ENCODE measurements at regions not wholly inside any gene's neighbourhood (a gene's known extent, or its start where the extent isn't known, plus 50 kb on each side); places are given as distances from the start of the nearest gene placed in this dataset.

DNA sequence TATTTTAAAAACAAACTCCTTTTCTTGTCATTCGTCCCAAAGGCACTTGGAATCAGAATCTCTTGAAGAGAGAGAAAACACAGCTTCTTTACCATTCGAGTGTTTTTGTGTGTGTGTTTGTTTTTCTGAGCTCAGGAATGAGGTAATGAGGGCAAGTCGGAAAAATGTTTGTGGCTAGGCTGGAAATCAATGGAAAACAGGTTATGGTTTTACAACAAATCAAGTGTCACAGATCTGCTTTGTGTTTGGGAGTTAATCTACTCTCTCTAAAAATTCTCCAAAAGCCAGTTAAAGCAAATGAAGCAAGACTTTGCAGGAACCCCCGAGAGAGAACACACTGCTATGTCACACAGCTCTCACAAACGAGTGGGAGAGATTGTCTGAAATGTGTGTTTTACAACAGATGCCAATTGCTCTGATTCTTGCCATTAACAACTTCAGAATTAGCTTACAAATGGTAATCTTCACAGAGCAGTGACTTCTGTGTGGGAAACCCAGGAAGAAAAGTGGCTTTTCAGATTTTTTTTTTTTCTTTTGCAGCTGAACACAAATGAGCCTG, 264.1 kb downstream of the CBLL2 start:
- TF ChIP-seq, protein P1, sequence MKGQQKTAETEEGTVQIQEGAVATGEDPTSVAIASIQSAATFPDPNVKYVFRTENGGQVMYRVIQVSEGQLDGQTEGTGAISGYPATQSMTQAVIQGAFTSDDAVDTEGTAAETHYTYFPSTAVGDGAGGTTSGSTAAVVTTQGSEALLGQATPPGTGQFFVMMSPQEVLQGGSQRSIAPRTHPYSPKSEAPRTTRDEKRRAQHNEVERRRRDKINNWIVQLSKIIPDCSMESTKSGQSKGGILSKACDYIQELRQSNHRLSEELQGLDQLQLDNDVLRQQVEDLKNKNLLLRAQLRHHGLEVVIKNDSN (IDR thresholded peaks at IDR 0.05): no peak
- TF ChIP-seq EGR1 (IDR thresholded peaks at IDR 0.05) (no peak), CEBPB (IDR thresholded peaks at IDR 0.05) (no peak), TAF1 (IDR thresholded peaks at IDR 0.05; ENCODE audit: low read depth) (no peak), YY1 (IDR thresholded peaks at IDR 0.05; ENCODE audit: low read depth) (no peak), EP300 (IDR thresholded peaks at IDR 0.05; ENCODE audit: borderline replicate concordance) (no peak), NFIC (IDR thresholded peaks at IDR 0.05) (no peak), TEAD4 (IDR thresholded peaks at IDR 0.05) (no peak), TCF12 (IDR thresholded peaks at IDR 0.05; ENCODE audit: low read depth) (no peak), RAD21 (IDR thresholded peaks at IDR 0.05; ENCODE audit: low read depth) (no peak), ZBTB7A (IDR thresholded peaks at IDR 0.05; ENCODE audit: low read depth) (no peak), CREB1 (IDR thresholded peaks at IDR 0.05; ENCODE audit: low read depth) (no peak), FOXM1 (IDR thresholded peaks at IDR 0.05; ENCODE audit: borderline replicate concordance, low read depth) (no peak)
- TF ChIP-seq, protein P2, sequence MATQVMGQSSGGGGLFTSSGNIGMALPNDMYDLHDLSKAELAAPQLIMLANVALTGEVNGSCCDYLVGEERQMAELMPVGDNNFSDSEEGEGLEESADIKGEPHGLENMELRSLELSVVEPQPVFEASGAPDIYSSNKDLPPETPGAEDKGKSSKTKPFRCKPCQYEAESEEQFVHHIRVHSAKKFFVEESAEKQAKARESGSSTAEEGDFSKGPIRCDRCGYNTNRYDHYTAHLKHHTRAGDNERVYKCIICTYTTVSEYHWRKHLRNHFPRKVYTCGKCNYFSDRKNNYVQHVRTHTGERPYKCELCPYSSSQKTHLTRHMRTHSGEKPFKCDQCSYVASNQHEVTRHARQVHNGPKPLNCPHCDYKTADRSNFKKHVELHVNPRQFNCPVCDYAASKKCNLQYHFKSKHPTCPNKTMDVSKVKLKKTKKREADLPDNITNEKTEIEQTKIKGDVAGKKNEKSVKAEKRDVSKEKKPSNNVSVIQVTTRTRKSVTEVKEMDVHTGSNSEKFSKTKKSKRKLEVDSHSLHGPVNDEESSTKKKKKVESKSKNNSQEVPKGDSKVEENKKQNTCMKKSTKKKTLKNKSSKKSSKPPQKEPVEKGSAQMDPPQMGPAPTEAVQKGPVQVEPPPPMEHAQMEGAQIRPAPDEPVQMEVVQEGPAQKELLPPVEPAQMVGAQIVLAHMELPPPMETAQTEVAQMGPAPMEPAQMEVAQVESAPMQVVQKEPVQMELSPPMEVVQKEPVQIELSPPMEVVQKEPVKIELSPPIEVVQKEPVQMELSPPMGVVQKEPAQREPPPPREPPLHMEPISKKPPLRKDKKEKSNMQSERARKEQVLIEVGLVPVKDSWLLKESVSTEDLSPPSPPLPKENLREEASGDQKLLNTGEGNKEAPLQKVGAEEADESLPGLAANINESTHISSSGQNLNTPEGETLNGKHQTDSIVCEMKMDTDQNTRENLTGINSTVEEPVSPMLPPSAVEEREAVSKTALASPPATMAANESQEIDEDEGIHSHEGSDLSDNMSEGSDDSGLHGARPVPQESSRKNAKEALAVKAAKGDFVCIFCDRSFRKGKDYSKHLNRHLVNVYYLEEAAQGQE (IDR thresholded peaks at IDR 0.05; ENCODE audit: low read depth): no peak
- TF ChIP-seq, protein P3, sequence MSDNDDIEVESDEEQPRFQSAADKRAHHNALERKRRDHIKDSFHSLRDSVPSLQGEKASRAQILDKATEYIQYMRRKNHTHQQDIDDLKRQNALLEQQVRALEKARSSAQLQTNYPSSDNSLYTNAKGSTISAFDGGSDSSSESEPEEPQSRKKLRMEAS (IDR thresholded peaks at IDR 0.05): no peak

DNA sequence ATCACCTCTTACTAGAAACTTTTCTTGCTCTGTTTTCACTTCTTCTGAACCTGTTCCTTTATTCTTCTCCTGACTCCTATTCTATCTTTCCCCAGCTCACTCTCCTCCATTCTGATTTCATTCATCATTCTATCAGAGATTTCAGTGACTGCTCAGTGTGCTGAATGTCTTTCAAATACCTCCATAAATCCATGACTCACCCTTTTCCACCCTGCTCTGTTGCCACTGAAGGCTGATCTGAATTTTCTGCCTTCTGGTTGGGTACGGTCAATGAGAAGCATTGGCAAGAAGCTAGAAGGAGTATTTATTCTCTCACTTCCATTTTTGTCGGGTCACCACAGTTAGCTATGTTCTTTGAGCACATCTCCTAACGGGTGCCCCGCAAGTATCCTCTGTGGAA, 265.9 kb downstream of the CBLL2 start:
- TF ChIP-seq, protein P1 (IDR thresholded peaks at IDR 0.05): no peak
- TF ChIP-seq NFIC (IDR thresholded peaks at IDR 0.05) (no peak), YY1 (IDR thresholded peaks at IDR 0.05; ENCODE audit: low read depth) (no peak)

DNA sequence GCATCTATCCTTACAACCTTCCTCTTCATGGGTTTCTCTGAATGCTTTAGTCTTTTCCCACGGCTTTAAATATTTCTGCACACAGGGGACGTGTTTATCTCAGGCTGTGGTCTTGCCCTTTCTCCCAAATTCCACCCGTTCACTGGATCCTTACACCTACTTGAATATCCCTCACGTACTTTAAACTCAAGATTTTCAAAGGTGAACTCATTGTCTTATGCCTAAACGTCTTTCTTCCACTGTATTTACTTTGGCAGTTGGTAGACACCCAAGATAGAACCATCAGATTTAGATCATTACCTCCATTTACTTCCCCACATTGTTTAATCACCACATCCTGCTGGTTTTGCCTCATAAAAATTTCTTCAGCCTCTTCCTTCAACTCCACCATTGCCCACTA, 269.2 kb downstream of the CBLL2 start:
- TF ChIP-seq TAF1 (IDR thresholded peaks at IDR 0.05; ENCODE audit: low read depth): no peak
- TF ChIP-seq NFIC (IDR thresholded peaks at IDR 0.05): no peak
- TF ChIP-seq, protein P3 (IDR thresholded peaks at IDR 0.05): no peak
- TF ChIP-seq TEAD4 (IDR thresholded peaks at IDR 0.05): no peak
- no peak for TF ChIP-seq EGR1 (IDR thresholded peaks at IDR 0.05)
- TF ChIP-seq, protein P2 (IDR thresholded peaks at IDR 0.05; ENCODE audit: low read depth): no peak
- TF ChIP-seq YY1 (IDR thresholded peaks at IDR 0.05; ENCODE audit: low read depth): no peak
- TF ChIP-seq RAD21 (IDR thresholded peaks at IDR 0.05; ENCODE audit: low read depth): no peak
- TF ChIP-seq, protein P1 (IDR thresholded peaks at IDR 0.05): no peak

DNA sequence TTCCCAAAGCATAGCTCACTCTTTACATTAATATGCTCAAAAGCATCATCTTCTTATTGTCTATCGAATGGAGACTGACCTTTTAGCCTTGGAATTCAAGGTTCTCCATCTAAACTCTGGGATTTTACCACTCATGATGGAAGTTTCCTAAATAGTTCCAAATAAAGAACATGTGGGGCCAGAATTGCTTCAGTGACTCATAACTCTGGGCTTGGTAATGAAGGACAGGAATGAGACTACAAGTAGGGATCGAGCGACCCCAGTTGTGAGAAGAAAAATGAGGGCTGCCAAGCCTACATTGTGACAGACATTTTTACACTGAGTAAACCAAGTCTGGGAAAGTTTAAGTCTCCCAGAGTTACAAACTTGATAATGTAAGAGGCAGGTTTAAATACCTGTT, 269.9 kb downstream of the CBLL2 start:
- no peak for TF ChIP-seq RAD21 (IDR thresholded peaks at IDR 0.05; ENCODE audit: low read depth)

DNA sequence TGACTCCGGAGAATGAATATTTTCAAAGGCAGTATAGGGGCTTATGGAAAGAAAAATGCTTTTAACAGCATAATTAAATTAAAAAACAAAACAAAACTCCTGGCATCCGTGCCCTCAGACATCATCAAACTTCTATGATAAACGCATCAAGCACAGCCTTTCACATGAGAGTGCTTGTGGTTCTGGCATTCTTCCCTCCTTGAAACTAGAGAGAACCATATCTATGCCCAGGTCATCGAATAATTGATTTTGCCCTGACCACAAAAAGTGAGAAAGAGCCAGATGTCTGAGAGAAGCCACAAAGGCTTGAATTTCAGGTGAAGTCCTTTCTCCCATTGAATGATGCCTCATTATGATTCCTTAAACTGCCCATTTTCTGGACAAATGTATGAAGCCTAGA, 286.8 kb downstream of the CBLL2 start:
- TF ChIP-seq CREB1 (IDR thresholded peaks at IDR 0.05; ENCODE audit: low read depth): no peak
- TF ChIP-seq YY1 (IDR thresholded peaks at IDR 0.05; ENCODE audit: low read depth): no peak
- TF ChIP-seq TCF12 (IDR thresholded peaks at IDR 0.05; ENCODE audit: low read depth): no peak

DNA sequence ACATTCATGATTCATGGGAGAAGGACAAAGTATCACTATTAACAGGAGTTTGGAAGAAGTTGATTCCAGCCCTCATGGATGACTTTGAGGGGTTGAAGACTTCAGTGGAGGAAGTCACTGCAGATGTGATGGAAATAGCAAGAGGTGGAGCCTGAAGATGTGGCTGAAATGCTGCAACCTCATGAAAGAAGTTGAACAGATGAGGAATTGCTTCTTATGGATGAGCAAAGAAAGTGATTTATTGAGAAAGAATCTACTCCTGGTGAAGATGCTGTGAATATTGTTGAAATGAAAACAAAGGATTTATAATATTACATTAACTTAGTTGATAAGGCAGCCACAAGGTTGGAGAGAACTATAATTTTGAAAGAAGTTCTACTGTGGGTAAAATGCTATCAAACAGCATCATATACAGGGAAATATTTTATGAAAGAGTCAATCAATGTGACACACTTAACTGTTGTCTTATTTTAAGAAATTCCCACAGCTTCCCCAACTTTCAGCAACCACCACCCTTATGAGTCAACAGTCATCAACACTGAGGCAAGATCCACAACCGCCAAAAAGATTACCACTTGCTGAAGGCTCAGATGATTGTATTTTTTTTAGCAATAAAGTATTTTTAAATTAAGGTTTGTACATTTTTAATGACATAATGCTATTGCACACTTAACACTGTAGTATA, 302.6 kb downstream of the CBLL2 start:
- no peak for TF ChIP-seq CREB1 (IDR thresholded peaks at IDR 0.05; ENCODE audit: low read depth)

DNA sequence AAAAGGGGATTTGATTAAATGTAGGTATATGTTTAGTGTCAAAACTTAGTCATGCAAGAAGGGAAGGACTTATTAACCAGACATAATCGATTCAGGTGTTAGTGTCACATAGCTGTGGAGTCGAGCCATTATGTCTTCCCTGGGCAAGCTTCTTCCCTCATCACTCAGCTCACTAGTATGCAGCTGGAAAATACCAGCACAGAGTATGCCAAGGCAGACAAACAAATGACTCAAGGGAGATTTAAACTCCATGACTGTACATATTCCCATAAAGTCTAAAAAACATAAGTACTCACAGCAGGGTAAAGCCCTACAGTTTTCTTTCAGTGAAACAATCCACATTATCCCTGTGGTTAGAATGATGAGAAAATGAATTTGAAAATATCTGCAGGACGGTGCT, 304.5 kb downstream of the CBLL2 start:
- TF ChIP-seq EGR1 (IDR thresholded peaks at IDR 0.05) (no peak), CREB1 (IDR thresholded peaks at IDR 0.05; ENCODE audit: low read depth) (no peak), EP300 (IDR thresholded peaks at IDR 0.05; ENCODE audit: borderline replicate concordance) (no peak), RAD21 (IDR thresholded peaks at IDR 0.05; ENCODE audit: low read depth) (no peak), FOXM1 (IDR thresholded peaks at IDR 0.05; ENCODE audit: borderline replicate concordance, low read depth) (no peak)
- TF ChIP-seq, protein P1 (IDR thresholded peaks at IDR 0.05): no peak
- TF ChIP-seq, protein P2 (IDR thresholded peaks at IDR 0.05; ENCODE audit: low read depth): no peak
